Neural progenitor cell (in vitro differentiated cells): ENCODE measurements at regions not wholly inside any gene's neighbourhood (a gene's known extent, or its start where the extent isn't known, plus 50 kb on each side); places are given as distances from the start of the nearest gene placed in this dataset.

ENCODE experiments used
- EZH2 ChIP-seq: fragments of 200-600 bp; sonication (generic); IDR thresholded peaks from 2 replicates; pipeline ENCODE4 v1.6.1; 2017; ENCODE audit warnings: antibody characterized with exemption, mild to moderate bottlenecking, moderate library complexity
- EZH2phosphoT487 ChIP-seq: fragments of 200-600 bp; sonication (generic); IDR thresholded peaks from 2 replicates; pipeline ENCODE4 v1.6.1; 2017; ENCODE audit warnings: antibody characterized with exemption
- TF ChIP-seq, protein P1 (sequence below): fragments of 200-600 bp; sonication (generic); IDR thresholded peaks from 2 replicates; pipeline ENCODE4 v1.5.1; 2017; ENCODE audit warnings: antibody characterized with exemption, mild to moderate bottlenecking

DNA sequence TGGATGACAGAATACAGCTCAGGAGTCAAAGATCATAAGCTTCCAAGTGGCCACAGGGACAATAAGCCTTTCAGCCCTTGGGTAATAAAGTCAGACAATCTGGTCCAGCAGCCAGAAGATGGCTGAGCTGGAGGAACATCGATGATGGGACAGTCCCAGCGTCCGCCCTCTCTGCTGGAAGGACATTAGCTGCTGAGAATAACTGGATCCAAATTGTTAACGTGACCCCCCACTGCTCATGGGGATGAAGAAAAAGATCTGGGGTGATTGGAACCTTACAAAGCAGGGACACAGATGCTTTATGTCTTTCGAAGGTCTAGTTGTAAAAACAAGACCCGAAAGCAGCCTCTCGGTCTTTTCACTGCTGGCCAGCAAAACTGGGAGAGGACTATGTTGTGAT, 71.0 kb downstream of the IGLL5 start:
- TF ChIP-seq, protein P1, sequence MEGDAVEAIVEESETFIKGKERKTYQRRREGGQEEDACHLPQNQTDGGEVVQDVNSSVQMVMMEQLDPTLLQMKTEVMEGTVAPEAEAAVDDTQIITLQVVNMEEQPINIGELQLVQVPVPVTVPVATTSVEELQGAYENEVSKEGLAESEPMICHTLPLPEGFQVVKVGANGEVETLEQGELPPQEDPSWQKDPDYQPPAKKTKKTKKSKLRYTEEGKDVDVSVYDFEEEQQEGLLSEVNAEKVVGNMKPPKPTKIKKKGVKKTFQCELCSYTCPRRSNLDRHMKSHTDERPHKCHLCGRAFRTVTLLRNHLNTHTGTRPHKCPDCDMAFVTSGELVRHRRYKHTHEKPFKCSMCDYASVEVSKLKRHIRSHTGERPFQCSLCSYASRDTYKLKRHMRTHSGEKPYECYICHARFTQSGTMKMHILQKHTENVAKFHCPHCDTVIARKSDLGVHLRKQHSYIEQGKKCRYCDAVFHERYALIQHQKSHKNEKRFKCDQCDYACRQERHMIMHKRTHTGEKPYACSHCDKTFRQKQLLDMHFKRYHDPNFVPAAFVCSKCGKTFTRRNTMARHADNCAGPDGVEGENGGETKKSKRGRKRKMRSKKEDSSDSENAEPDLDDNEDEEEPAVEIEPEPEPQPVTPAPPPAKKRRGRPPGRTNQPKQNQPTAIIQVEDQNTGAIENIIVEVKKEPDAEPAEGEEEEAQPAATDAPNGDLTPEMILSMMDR = no peak
- TF ChIP-seq EZH2 (no peak), EZH2phosphoT487 (no peak)
